Mesodermal cell (in vitro differentiated cells): ENCODE measurements at regions not wholly inside any gene's neighbourhood (a gene's known extent, or its start where the extent isn't known, plus 50 kb on each side); places are given as distances from the start of the nearest gene placed in this dataset.
"Not testable (repeated sequence)": the region's sequence is repeated elsewhere in the genome, so short reads cannot be mapped to it uniquely, and the experiment has no call there.

Source experiments
- H3K27ac ChIP-seq: 2 replicates; pipeline ENCODE4 v1.7.0; 2013; ENCODE audit warnings: mild to moderate bottlenecking, low read depth, low read length, moderate library complexity; ENCODE audit not compliant: severe bottlenecking
- H3K36me3 ChIP-seq: 2 replicates; pipeline ENCODE4 v1.7.1; 2013; ENCODE audit warnings: mild to moderate bottlenecking, low read length, moderate library complexity; ENCODE audit not compliant: control insufficient read depth, insufficient read depth
- H3K4me1 ChIP-seq: one replicate; pipeline ENCODE4 v1.7.1; 2013; ENCODE audit warnings: mild to moderate bottlenecking, low read length; ENCODE audit not compliant: insufficient read depth, control insufficient read depth, poor library complexity, severe bottlenecking
- H3K4me3 ChIP-seq: 2 replicates; pipeline ENCODE4 v1.7.0; 2013; ENCODE audit warnings: low read length, control low read depth, mild to moderate bottlenecking; ENCODE audit not compliant: insufficient read depth, poor library complexity, severe bottlenecking; ENCODE audit errors: extremely low read depth
- H3K9me3 ChIP-seq: 2 replicates; pipeline ENCODE4 v1.7.1; 2013; ENCODE audit warnings: mild to moderate bottlenecking, low read length, moderate library complexity; ENCODE audit not compliant: control insufficient read depth
- WGBS, 2 experiments: methylation state at CpG; one replicate each; pipeline ENCODE4 v1.1.5; 2013; ENCODE audit warnings: missing lambda C conversion rate in 2 of 2; ENCODE audit not compliant: insufficient coverage in 2 of 2; 5-methylcytosine and 5-hydroxymethylcytosine counted together

DNA sequence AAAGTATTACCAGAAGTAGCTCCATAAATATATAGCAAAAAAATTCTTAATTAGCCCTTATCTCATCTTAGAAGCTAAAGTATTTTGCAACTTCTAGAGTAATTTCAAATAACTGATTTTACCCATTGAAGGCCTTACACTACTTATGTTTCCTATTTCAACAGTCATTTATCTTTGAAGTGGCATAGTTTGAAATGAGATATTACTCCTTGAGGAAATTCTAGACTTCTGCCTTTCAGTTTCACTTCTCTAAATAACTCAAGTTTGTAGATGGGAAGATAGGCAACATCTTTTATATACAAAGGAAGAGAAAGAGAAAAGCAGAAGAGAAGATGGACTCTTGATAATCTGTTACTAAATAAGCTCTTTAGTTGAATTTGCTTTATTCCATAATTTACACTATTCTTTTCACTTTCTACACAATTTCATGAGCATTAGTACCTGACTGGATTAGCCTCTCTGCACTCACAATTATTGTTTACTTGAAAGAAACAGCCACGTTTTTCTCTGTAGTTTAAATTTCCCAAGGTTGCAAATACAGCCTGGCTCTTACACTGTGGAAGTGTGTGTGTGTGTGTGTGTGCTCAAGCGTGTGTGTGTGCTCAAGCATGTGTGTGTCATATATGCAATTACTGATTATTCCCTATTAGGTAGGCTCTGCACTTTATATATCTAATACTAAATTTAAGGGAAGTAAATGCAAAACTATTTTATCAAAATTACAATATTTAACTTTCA, 60.6 kb upstream of the EMB start:
- no peaks in the 10 kb centered on the region for H3K4me1 ChIP-seq
- no peaks in the 10 kb centered on the region for H3K9me3 ChIP-seq
- no peak overlapping the region for H3K27ac ChIP-seq
- H3K4me3 ChIP-seq: no peak overlapping the region
- no peaks in the 10 kb centered on the region for H3K36me3 ChIP-seq
- no CpG with 5 or more reads among the region's 2 CpGs for WGBS, 2 experiments

- H3K4me1 ChIP-seq, H3K4me3 ChIP-seq, H3K27ac ChIP-seq, H3K9me3 ChIP-seq, H3K36me3 ChIP-seq: not testable (repeated sequence)
Observed at GRCh38 chr5:50513028-50513457, 72.0 kb upstream of the EMB start.

DNA sequence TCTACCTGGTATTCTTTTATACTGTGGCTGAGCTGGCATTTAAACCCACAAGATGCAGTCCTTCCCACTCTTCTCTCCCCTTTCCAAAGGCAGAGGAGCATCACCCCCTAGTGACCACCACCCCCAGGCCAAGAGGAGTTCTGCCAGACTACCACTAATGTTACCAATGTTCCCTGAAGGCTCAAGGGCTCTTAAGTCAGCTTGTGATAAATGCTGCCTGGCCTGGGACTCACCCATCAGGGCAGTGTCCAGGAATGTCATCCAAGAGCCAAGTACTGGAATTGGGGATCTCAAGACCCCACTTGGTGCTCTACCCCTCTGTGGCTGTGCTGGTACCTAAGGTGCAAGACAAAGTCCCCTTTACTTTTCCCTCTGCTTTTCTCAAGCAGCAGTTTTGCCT, 80.0 kb upstream of the EMB start:
- not testable (repeated sequence) for H3K36me3 ChIP-seq, H3K4me3 ChIP-seq, H3K9me3 ChIP-seq, H3K27ac ChIP-seq, H3K4me1 ChIP-seq

DNA sequence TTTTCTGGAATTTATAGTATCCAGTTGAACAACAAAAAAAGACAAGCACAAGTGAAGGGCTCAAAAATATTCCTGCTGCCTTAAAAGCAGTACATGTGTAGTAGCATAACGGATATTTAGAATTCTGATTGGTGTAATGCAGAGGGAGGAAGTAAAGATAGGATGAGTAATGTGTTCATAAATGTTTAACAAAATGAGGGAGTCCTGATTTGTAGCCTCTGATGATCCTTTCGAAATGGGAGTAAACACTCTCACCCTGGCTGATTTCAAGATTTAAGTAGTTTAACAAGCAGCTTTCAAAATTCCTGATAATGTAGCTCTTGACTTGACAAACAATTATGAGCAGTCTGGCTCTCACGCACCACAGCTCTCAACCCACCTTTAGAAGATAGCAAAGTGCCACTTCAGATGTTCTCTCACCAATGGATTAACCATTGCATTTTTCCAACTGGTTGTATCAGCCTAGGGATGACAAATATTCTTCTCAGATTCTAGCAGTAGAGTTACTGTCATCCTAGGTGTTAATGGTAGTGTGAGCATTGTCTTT, 86.5 kb upstream of the EMB start:
- H3K36me3 ChIP-seq, H3K4me1 ChIP-seq, H3K4me3 ChIP-seq, H3K27ac ChIP-seq, H3K9me3 ChIP-seq: not testable (repeated sequence)
- WGBS, 2 experiments: 83 to 93% methylated on average over 2 to 3 of the region's 3 CpGs

DNA sequence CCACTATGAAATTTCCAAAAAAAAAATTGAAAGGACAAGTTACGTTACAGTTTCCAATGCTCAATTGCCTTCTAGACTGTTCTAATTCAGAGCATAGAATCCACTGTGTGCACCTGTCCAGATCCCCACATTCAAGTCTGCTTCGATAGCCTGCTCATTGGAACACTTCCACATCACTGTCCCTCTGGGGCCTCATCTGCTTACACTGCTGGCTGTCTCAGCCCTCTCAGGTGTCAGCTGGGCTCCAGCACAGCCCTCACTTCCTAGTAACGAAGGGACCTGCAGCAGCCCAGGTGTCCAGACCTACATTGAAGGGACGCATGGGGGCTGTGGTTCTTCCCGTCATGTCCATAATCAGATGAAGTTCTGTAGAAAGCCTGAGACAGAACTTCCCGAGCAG, 94.3 kb upstream of the EMB start:
- no peaks in the 10 kb centered on the region for H3K4me1 ChIP-seq
- H3K36me3 ChIP-seq: no peaks in the 10 kb centered on the region
- no peak overlapping the region for H3K4me3 ChIP-seq
- 73 to 87% methylated on average over 3 to 5 of the region's 6 CpGs for WGBS, 2 experiments
- H3K9me3 ChIP-seq: no peaks in the 10 kb centered on the region
- H3K27ac ChIP-seq: no peak overlapping the region

GRCh38 chr5:50537534-50537933, 96.4 kb upstream of the EMB start:
- not testable (repeated sequence) for H3K36me3 ChIP-seq, H3K4me1 ChIP-seq, H3K9me3 ChIP-seq, H3K27ac ChIP-seq, H3K4me3 ChIP-seq
- no CpG with 5 or more reads among the region's 1 CpG for WGBS, 2 experiments

GRCh38 chr5:50547303-50547702, 106.2 kb upstream of the EMB start:
- Histone ChIP-seq H3K9me3 (no peaks in the 10 kb centered on the region), H3K27ac (no peak overlapping the region)
- no CpG with 5 or more reads among the region's 2 CpGs for WGBS, 2 experiments

DNA sequence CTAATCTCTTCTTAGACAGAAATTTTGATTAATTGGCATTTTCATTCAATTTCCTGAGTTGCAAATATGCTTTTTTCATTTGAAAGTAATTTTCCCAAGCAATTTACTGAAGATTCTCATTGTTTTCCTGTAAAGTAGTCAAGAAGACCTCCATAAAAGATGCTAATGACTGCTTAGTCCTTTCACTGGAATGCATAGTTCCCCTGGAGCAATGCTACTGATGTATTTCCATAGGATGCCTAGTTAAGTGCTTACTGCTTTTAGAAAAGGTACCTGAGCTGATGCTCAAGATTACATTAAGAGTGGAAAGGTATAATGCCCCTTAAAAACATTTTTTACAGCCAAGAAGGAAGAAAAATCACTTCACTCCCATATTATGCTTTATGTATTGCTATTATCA, 109.2 kb upstream of the EMB start:
- Histone ChIP-seq H3K4me3 (no peak overlapping the region), H3K27ac (no peak overlapping the region), H3K9me3 (no peaks in the 10 kb centered on the region), H3K36me3 (no peaks in the 10 kb centered on the region), H3K4me1 (no peaks in the 10 kb centered on the region)

More at GRCh38 chr5:50547303-50547702, 106.2 kb upstream of the EMB start:
- H3K4me1 ChIP-seq: no peaks in the 10 kb centered on the region
- H3K36me3 ChIP-seq: no peaks in the 10 kb centered on the region
- no peak overlapping the region for H3K4me3 ChIP-seq

DNA sequence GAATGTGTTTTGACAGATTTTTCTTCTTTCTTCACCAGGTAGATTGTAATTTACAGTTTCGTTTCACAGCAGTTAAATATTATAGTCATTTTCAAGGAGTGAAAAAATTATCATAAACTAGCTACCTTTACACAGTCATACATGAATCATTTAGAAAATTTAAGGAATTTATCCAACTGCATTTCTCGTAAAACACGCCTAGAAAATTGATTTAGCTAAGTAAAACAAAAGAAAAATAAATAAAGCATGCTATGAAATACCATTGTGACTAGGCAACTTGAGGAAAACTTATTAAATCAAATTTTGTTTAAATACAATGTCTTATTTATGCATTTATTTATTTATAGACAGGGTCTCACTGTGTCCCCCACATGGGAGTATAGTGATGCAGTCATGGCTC, 109.9 kb upstream of the EMB start:
- H3K4me1 ChIP-seq: no peaks in the 10 kb centered on the region
- H3K36me3 ChIP-seq: no peaks in the 10 kb centered on the region
- H3K9me3 ChIP-seq: no peaks in the 10 kb centered on the region
- H3K27ac ChIP-seq: no peak overlapping the region
- WGBS, 2 experiments: no CpG with 5 or more reads among the region's 3 CpGs
- H3K4me3 ChIP-seq: no peak overlapping the region

DNA sequence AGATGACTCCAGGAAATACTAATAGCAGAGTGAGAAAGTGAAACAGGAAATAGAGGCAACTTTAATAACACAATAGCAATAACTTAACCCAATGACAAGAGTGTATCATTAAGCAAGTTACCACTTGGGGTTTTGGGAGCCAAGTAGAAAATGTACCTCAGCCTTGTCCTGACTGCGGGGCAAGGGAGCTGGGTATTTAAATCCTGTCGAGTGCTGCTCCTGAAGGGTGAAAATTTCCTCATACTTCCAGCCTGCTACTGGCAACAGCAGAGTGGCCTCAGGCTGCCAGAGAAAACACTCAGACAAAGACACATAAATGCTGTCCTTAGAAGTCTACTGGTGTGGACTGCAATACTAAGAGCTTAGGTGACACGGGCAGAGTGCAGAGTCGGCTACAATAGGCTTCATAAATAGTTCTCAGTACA, 112.5 kb upstream of the EMB start:
- H3K9me3 ChIP-seq: no peaks in the 10 kb centered on the region
- no peaks in the 10 kb centered on the region for H3K36me3 ChIP-seq
- no CpG with 5 or more reads among the region's 4 CpGs for WGBS, 2 experiments
- H3K4me1 ChIP-seq: no peaks in the 10 kb centered on the region
- no peak overlapping the region for H3K27ac ChIP-seq
- no peak overlapping the region for H3K4me3 ChIP-seq

- not testable (repeated sequence) for H3K9me3 ChIP-seq, H3K4me1 ChIP-seq, H3K27ac ChIP-seq, H3K36me3 ChIP-seq, H3K4me3 ChIP-seq
Observed at GRCh38 chr5:50558640-50559039, 107.8 kb upstream of the PARP8 start.
